EL (cell line): ENCODE measurements at regions not wholly inside any gene's neighbourhood (a gene's known extent, or its start where the extent isn't known, plus 50 kb on each side); places are given as distances from the start of the nearest gene placed in this dataset.

Experiments
- DNase-seq: peaks from one replicate; pipeline ENCODE4 v3.0.0-alpha.2; 2016

DNA sequence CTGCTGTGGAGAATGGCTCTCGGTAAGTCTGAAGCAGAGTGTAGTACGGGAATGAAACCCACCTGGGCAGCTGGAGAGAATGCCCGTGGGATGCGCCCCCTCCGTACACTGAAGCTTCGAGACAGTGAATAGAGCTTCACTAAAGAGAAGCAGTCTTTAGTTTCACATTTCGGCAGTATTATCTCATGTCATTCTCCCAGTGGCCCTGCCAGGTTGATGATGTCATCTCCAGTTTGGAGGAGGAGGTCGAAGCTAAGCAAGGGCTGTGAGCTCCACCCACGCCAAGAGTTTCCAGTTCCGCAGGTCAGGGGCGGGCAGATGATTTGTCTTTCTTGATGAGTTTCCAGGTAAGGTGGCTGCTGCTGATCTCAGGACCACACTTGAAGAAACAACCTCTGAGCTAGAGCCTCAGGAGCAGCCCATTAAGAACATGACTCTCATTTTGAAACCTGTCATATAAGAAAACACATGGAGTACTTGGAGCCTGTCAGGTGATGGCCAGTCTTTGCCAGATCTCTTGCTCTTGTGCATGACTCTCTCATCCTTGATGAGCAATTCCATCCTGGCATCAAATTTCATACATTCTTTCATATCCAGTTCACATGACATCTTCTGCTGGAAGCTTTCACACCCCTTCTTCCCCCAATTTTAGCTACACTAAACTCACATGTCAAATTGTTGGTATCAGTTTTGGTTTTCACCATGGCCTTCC is 475.0 kb downstream of the RNF144A start:
- no peak for DNase-seq

DNA sequence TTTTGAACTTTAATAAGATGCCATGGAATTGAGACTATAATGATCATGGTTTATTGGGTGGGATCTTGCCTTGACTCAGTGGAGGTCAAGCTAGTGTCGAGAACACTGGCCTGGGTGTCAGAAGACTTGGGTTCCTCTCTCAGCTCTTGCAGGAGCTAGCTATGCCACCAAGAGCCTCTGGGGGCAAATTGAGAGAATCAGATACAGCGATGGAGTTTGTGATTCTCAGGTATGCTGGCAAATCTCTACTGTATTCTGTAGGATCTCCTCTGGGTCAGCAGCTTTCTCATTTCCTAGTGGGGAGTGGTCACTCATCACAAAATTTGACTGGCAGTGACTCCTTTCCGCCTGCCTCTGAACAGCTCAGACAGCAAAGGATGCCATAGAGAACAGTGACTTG is 477.0 kb downstream of the RNF144A start:
- no peak for DNase-seq

DNA sequence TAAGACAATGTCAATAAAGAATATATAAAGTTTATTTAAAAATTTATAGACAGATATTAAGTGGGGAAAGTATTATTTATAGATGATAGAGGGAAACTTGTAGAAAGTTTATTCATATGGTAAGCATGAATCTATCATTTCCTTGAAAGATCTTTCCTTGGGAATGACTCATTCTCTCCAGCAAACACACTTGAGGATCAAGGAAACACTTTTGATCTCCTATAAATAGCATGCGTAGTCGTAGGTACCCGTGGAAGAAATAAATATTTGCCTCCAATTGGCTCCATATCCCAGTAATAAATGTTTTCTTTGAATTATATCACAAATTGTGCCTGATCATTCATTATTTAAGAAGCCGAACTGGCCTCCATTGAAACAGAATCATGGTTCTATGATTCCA is 483.4 kb downstream of the RNF144A start:
- DNase-seq: no peak

DNA sequence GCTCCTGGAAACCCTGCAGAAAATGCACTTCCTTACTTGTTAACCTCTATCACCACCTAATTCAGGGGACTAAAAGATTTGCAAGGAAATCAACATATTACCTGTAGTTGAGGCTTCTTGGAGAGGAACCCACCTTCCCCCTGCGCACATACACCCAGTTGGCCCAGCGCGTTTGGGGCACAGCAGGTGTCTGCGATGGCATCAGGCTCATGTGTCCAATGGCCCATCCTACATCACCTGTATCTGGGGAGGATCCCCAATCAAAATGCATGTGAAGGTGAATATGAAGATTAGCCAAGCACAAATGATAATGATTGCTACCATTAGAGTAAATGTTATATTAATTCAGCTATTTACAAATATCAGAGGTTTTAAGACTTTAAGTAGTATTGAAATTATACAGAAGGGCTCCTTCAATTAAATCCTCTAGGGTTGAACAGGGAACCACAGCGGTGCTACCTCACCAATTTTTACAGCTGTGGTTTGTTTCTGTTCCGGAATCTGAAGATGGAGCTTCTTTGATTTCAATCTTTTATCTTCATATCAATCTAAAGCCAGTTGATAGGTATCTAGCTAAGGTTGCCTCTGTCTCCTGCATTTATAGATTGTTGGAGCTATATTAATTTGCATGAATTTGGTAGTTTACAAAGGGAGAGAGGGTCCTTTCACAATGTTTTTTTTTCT is 486.0 kb downstream of the RNF144A start:
- no peak for DNase-seq

DNA sequence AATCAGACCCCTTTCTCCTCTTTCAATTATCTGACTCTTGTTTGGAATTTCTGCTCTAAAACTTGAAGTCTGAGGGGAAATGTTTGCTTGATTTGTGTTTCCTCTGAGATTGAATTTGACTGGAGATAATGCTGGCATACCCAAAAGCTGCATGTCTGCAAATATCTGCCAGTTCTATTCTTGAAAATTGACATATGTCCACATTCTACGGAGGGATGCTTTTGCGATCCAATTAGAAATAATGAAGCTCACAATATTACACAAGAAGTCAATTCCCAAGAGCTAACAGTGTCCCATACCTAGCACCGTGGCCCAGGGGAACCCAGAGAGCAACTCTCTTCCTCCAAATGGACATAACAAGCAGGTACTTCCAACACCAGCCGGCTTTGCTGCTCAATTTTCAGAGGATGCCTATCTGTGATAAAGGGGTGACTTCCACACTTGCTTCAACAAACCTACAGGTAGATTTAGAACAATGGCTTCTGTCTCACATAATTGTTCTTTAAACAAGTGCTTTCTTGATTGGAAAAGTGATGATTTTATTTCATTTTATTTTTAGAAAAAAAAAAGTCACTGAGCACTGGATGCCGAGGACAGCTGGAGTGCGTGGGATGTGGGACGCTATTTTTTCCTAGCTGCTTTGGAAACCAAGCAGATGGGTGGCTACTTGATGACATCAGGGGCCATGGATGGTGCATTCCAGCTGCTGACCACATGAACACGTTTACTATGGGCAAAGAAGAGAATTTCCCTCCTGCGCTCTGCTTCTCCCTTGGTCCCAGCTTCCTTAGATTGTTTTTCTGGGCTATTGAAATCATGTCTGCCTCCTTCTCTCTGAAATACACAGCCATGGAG is 488.9 kb downstream of the RNF144A start:
- no peak for DNase-seq

DNA sequence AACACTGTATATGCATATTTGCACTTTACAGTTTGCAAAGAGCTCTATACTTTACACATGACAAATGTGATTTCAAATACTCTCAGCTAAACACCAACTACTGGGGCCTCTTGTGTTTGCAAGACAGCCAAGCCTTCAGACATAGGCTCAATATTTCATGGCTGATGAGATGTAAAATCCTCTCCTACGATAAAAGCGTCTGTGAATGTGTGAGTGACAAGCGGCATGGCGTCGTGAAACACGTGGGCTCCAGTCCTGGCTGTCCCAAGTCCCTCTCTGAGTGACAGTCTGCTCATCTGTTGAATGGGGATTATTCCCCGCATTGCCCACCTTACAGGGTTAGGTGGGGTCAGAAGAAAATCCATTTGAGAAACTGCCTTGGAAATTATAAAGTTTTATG is 489.8 kb downstream of the RNF144A start:
- no peak for DNase-seq

DNA sequence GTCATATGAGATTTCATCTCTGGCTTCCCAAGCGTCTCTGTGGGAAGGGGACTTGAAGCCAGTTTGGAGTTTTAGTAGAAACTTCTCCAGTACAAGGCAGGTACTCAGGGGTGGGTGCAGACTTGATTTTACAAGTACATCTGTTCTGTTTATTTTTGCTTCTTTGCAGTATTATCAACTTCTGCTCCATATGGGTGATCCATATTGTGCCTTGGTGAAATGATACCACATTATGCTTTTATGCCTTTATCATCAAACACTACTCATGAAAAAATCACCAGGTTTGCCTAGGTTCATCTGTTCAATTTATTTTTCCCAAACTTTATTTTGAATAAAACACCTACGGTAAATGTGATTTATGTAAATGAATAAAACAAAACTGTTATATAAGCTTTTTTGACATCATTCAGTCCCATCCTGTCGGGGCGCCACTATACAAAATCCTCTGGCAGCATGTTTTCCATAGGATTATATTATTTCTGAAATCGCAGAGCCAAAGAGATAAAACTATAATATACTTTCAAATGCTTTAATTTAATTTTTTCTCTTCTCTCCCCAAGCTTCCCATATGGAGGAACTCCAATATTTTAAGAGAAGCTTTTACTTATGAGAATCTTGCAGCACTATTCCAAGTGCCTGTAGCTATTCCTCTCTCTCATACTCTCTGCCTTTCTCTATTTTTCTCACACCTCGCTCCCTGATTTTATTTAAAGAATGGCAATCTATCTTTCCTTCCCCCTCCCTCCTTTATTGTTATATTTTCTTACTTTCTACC is 490.9 kb downstream of the RNF144A start:
- DNase-seq: no peak

DNA sequence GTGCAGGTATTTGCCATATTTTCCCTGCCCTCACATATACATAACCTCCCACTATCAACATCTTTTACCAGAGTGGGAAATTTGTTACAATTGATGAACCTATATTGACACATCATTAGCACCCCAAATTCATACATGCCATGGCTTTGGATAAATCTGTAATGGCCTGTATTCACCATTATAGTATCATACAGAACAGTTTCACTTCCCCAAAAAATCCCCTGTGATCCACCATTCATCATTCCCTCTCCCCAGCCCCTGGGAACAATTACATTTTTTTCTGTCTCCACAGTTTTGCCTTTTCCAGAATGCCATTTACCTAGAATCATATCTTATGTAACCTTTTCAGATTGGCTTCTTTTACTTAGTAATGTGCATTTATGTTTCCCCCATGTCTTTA is 494.5 kb downstream of the RNF144A start:
- no peak for DNase-seq

DNA sequence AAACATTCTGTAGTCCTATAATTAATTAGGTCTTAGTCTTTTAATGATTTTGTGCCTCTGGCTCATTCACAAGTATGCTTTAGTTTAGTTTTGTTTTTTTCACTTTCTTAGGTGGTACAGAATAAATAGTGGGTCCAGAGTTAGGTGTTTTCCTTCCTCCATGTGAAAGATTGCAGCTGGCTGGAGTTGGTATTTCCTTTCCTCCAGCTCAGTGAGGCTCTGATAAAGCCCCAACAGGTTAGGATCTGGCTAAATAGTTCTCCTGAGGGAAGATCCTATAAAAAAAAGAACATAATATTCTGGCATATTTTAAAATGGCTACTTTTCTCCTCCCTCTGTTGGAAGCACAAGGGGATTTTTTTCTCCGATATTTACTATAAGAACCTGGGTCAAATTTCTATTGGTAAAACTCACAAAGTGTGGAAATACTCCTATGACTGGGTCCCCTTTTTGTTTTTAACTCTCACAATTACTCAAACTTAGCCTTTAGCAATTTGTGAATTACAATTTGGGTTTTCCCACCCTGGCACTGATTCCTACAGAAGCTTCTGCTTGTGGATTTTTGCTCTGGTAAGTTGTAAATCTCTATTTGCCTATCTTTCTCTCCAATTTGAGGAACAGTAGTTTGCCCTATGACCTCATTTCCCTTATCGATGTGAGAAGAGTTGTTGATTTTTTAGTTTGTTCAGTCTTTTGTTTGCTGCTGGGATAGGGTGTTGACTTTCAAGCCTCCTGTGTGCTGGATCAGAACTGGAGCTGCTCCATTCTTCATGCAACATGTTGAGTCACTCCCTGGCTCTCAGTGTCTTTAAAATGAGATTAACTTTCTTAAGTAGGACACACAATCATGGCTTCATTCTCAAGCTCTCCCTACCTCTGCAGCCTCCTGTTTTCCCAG is 500.9 kb downstream of the RNF144A start:
- DNase-seq: no peak

DNA sequence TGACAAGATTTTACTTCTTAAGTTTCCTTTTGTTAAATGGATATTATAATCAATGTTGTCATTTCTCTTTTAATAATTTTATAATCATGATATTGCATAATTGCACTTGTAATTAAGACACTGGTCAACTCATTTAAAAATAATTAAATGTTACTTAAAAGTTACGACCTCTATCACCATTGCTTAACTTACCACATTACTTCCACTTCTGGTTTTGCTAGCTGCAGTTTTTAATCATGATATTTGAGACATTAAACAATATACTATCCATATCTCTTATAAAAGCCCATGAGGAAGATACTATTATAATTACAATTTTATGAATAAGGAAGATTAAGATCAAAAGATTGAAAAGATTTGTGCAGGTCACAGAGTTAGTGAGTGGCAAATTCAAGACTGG is 502.0 kb downstream of the RNF144A start:
- no peak for DNase-seq

DNA sequence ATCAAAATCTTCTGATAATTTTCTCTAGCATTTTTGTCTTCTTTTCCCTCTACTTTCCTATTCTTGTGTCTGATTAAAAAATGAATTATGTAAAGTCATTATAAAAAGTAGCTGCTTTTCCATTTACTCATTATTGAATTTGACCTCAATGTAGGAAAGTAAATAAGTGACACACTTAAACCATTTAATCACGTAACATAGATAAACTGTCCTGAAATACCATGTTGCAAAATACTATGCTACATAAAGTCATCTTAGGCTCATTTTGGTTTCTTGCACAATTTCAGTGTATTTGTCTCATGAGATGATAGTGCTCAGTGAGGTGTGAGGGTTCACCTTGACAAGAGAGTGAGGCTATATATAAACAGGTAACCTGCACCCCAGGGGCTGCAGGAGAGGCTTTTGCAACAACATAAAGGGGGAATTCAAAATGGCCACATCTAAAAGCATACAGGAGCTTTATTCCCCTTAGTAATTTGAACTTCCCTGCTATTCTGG is 502.7 kb downstream of the RNF144A start:
- no peak for DNase-seq

DNA sequence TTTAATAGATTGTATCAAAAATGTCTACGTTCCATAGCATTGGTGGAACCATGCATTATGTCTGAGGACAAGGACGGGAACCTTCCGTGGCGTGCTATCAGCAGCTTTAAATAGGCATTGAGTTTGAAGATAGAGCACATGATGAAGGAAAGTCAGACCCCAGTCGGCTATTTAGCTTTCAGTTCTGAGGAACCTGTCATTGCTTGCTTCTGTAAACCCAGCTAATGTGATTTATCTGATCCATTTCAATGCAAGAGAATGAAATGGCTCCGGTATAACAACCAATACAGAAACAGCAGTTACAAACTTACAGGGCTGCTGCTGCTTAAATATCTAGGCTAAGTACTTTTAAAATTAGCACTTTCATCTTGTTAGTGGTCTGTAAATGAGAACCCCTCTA is 503.3 kb downstream of the RNF144A start:
- no peak for DNase-seq

DNA sequence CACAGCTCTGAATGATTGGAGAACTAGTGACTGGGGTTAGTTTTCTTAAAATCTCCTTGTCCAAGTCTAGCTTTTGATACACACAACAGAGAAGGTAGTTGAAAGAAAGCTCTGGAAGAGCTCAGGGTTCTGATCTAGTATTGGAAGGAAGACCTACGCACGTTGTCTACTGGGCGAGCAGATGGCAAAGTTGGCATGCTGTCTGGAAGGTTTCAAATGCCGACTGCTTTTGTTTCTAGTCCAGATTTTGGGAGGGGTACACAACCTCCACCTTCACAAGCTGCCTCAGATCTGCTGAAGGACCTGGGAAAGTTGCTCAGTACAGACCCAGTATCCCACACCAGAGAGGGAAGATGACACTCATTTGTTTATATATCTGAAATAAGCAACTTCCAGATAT is 507.3 kb downstream of the RNF144A start:
- DNase-seq: no peak

DNA sequence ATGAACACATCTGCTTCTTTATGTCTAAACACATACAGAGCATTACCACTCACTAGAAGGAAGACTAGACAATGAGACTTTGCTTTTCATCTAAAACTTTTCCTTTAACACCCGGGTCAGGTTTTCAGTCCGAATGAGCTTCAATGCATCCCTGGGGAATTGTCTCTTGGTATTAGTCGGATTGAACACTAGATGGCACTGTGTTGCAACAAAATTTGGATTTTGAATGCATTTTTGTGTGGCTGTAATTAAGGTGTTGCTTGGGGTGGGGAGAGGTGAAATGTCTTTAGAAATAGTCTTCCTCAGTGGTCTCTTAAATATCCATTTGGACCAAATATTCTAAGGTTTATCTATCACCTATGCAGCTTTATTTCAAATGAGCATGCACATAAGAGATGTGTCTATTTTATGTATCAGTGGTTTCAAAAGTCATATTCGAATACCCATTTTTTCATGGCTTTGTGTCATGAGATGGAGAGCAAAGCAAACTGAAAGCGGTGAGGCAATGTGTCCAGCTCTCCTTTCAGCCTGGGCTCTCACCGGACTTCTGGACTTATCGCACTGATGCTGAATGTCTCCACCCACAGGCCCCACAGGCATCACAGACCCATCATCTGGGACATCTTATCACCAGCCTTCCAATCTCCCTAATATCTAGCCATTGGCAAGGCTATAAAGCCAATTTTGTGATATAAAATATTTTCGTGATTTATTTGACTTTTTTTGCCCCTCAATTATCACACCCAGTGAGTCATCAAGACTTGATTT is 510.3 kb downstream of the RNF144A start:
- peak; percentile 45 for DNase-seq

DNA sequence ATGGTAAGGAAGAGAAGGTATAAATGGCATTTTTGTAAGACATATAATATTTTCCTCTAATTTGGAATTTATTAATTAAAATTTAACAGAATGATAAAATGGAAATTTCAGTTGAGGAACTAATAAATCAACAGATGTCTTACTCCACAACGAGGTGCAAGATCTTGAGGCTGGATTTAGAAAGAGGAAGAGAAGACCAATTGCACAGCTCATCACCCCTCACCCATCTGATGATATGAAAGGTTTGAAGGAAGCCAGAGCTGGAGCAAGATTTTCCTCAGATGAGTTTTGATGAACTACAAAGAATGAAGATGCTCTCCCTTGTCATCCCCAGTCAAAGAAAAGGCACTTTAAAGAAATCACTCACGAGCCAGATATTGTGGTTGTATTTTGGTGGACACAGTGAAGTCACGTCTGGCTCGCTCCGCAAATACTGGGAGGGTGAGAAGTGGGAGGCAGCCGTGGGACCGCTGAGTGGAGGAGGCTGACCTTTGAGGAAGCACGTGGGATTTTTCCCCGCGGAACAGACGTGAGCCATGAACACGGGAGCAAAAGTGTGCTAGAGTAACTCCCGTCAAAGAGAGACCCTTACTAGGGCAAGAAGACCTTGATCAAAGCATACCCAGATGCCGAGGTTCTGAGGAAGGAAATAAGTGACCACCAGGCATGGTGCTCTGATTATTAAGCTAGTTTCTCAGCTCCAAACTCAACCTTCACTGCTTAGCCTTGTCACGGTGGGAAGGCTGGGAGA is 511.4 kb downstream of the RNF144A start:
- DNase-seq: no peak

DNA sequence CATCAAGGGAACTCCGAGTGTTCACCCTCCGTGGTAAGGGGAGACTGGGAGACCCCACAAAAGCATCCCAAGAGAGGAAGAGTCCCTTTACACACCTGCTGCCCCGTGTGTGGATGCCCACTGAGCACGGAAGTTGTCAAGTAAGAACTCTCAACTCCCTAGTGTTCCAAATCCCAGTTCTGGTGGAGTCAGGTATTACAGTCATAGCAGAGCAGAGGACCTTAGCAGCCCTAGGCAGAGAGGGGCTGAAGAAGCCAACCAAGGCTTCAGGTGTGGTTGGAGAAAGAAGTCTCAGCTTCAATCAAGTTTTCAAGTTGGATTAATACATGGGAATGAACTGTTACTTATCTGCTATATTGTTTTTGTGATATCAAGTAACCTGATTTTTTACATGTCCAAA is 512.5 kb downstream of the RNF144A start:
- DNase-seq: no peak

DNA sequence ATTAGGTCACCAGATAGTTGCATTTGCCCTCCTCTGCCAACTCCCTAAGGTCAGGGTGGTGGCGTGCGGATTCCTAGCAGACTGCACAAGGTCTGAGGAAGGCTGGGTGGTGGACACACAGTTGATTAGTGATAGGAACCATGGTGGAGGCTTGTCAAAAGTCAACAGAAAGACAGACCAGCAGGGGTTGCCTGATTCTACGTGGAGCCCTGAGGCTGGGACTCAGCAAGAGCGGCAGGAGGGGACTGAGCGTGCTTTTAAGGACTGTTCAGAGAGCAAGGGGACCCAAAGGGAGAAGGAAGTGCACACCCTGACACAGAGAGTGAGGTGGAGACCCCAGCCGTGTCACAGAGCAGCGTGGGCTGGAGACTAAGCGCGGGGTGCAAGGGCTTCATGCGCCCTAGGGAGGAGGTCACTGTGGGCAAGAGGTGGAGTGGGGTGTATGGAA is 513.2 kb downstream of the RNF144A start:
- no peak for DNase-seq

DNA sequence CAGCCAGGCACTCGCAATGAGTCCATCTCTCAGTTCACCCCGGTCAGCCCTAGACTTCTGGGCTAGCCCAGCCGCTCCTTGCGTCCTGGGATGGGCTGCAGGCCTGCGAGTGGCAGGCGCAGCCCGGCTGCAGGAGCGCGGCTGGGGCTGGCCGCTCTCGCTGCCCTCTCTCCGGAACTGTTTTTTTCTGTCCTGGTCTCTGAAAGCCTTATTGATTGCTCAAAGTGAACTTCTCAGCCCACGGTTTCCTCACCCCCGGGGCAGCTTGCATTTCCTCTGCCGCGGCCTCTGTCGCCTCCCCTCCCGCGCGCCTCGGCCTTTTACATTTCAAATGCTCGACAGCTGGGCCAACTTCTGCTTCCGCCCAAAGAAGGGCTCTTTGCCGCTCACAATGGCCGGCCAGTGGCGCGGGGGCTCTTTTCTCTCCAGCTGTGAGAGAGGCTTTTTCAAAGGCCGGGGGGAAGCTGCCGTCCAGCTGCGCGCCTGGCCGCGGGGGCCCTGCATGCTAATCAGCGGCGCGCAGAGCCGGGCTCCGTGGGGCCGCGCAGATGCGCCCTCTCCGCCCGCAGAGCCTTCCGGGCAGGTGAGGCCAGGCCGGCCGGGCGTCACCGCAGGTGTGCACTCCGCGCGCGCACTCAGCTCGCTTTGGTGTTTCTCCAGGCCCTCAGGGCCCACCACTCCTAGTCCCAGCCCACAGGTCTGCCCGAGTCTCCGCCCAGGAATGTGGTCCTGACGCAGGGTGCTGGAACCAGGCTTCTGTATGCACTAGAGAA is 513.8 kb downstream of the RNF144A start:
- no peak for DNase-seq

DNA sequence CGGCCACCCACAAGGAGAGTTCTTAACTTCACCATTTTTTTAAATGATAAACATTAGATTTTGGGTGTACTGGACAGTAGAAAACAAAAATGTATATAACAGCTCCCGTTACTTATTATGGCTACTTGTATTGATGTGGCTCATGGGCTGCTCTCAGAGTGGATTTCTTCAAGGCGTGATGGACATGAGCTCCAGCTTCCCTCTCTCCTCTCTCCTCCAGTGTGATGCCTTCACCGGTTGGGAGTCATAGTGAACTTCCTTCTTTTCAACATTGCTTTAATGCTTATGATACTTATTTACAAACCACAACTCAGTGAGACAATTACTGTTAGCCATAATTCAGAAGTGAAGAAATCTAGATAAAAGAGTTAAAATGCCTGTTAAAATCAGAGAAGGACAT is 515.2 kb downstream of the RNF144A start:
- no peak for DNase-seq
